Testis (tissue), 2 donors: ENCODE measurements at regions not wholly inside any gene's neighbourhood (a gene's known extent, or its start where the extent isn't known, plus 50 kb on each side); places are given as distances from the start of the nearest gene placed in this dataset.

Source experiments
- POLR2A ChIP-seq: fragments of 450-650 bp; IDR thresholded peaks from one replicate; pipeline ENCODE4 v1.6.1; 2017; ENCODE audit warnings: antibody characterized with exemption, mild to moderate bottlenecking, moderate library complexity
- TF ChIP-seq, protein P1 (sequence below), 3 experiments: fragments of 450-650 bp in 2 of 3; fragments of 200-600 bp in 1 of 3; sonication (generic) in 1 of 3; IDR thresholded peaks; one replicate each; pipeline ENCODE4 v1.5.1; 2016 to 2019; ENCODE audit warnings: antibody characterized with exemption in 3 of 3, mild to moderate bottlenecking in 2 of 3, moderate library complexity in 1 of 3

DNA sequence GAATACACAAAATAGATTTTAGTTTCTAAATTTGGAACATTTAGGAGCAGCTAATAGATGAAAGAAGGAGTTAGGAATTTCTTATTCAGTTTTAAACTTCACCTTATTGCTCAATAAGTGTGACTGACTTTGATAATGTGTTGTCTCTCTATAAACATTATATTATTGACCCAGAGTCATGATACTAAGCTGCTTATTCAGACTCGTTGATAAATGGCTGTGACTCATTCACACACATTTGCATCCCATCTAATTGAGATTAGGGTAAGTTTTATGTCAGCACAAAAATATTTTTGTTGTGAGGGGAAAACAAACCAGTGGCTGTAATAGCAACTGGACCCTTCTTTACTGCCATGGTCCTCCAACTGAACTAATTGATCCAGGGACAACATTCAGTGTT, 137.6 kb downstream of the GOLIM4 start:
- TF ChIP-seq, protein P1, sequence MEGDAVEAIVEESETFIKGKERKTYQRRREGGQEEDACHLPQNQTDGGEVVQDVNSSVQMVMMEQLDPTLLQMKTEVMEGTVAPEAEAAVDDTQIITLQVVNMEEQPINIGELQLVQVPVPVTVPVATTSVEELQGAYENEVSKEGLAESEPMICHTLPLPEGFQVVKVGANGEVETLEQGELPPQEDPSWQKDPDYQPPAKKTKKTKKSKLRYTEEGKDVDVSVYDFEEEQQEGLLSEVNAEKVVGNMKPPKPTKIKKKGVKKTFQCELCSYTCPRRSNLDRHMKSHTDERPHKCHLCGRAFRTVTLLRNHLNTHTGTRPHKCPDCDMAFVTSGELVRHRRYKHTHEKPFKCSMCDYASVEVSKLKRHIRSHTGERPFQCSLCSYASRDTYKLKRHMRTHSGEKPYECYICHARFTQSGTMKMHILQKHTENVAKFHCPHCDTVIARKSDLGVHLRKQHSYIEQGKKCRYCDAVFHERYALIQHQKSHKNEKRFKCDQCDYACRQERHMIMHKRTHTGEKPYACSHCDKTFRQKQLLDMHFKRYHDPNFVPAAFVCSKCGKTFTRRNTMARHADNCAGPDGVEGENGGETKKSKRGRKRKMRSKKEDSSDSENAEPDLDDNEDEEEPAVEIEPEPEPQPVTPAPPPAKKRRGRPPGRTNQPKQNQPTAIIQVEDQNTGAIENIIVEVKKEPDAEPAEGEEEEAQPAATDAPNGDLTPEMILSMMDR (IDR thresholded peaks at IDR 0.05) = no peak
- no peak for TF ChIP-seq POLR2A
